ENCODE measurements at regions not wholly inside any gene's neighbourhood (a gene's known extent, or its start where the extent isn't known, plus 50 kb on each side); places are given as distances from the start of the nearest gene placed in this dataset.

DNA sequence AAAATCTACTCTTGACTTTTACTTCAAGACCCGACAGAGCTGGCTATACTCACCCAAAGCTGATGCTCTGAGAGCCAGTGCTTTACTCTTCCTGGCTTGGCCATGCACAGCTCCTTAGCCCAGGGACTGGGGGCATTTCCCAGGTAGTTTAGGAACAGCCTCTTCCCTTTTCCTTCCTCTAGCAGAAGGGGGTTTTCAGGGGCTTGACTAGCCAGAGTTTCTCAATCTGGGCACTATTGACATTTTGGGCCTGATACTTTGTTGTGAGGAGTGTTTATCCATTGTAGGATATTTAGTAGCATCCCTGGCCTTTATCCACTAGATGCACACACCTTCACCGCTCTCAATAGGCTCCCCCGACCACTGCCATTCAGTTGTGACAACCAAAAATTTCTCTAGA lies 50.0 kb upstream of the RFX3 start:
- no peak for TF ChIP-seq POLR2AphosphoS5 (IDR thresholded peaks at IDR 0.05; ENCODE audit: low read depth, low read length)
- TF ChIP-seq POLR2A (IDR thresholded peaks at IDR 0.05; ENCODE audit: low read depth, low read length), result no peak
- no peak for TF ChIP-seq TAF1 (IDR thresholded peaks at IDR 0.05; ENCODE audit: borderline replicate concordance, low read depth, low read length)
